ENCODE measurements at regions not wholly inside any gene's neighbourhood (a gene's known extent, or its start where the extent isn't known, plus 50 kb on each side); places are given as distances from the start of the nearest gene placed in this dataset.

DNA sequence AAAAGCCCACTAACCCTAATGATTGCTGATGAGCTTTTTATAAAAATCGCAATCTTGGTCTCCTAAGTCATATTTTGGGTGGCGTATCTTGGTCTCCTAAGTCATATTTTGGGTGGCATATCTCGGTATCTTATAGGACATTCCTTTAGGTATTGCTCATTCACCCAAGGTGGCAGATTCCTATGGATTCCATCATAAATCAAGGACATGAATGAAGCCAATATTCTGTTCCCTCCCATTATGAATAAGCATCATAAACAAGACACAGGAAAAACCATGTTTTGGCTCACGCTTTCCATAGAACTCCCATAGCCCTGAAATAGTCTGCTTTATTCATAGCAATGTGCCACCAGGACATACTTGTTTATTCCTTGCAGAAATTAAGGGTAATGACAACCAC lies 95.0 kb upstream of the CD99 start:
- TF ChIP-seq, protein P1, sequence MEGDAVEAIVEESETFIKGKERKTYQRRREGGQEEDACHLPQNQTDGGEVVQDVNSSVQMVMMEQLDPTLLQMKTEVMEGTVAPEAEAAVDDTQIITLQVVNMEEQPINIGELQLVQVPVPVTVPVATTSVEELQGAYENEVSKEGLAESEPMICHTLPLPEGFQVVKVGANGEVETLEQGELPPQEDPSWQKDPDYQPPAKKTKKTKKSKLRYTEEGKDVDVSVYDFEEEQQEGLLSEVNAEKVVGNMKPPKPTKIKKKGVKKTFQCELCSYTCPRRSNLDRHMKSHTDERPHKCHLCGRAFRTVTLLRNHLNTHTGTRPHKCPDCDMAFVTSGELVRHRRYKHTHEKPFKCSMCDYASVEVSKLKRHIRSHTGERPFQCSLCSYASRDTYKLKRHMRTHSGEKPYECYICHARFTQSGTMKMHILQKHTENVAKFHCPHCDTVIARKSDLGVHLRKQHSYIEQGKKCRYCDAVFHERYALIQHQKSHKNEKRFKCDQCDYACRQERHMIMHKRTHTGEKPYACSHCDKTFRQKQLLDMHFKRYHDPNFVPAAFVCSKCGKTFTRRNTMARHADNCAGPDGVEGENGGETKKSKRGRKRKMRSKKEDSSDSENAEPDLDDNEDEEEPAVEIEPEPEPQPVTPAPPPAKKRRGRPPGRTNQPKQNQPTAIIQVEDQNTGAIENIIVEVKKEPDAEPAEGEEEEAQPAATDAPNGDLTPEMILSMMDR (conservative IDR thresholded peaks at IDR 0.05; ENCODE audit: low read depth, low read length) = no peak
- no peak overlapping the region for H3K4me3 ChIP-seq (ENCODE audit: low read length)
- DNase-seq (ENCODE audit: low read depth) = no peak

DNA sequence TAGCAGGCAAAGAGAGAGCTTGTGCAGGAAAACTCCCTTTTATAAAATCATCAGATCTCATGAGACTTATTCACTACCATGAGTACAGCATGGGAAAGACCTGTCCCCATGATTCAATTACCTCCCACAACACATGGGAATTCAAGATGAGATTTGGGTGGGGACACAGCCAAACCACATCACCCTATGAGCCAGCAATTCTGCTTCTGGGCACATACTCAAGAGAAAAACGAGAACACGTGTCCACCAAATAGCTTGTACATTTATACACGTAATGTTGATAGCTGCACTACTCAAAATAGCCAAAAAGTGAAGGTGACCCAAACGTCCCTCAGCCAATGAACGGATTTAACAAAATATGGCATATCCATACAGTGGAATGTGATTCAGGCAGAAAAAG lies 94.5 kb upstream of the DHRSX start:
- TF ChIP-seq, protein P1 (conservative IDR thresholded peaks at IDR 0.05; ENCODE audit: low read depth, low read length) = no peak
- no peak overlapping the region for H3K4me3 ChIP-seq (ENCODE audit: low read length)
- DNase-seq (ENCODE audit: low read depth) = no peak

DNA sequence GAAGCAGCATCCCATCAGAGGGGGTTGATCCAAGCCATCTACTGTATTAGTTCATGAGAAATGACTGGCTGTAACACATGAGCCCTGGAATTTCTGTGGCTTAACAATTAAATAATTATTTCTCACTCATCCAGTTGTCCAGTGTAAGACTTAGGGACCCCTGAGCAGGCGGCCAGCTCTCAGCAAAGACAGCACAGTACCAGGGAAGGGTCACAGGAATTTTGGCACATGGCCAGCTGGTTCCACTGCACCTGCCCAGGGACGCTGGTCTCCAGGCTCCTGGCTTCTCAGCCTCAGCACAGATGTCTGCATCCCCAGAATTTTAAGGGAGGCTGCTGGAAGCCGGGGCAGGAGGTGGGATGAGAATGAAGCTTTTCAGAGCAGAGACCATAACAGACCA lies 93.7 kb upstream of the DHRSX start:
- DNase-seq (ENCODE audit: low read depth) = no peak

DNA sequence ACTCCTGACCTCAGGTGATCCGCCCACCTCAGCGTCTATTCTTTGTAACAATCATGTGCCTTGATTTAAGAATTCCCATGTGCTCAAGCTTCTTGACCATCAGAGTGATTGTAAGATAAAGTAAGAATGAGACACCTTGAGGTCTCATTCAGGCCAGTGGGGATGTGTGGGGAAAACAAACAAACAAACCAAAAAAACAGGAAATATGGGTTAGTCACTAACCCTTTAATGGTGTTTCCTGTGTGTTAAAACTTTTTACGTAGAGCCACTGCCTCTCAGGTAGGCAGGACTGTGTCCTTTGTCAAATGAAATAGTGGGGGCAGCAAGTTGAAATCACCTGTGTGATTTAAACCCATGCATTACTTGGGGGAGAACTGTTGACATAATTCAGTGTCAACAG lies 91.5 kb upstream of the DHRSX start:
- H3K4me3 ChIP-seq (ENCODE audit: low read length) = no peak overlapping the region
- TF ChIP-seq, protein P1 (conservative IDR thresholded peaks at IDR 0.05; ENCODE audit: low read depth, low read length) = no peak
- no peak for DNase-seq (ENCODE audit: low read depth)

More for the DNA sequence above, 93.7 kb upstream of the DHRSX start:
- TF ChIP-seq, protein P1 (conservative IDR thresholded peaks at IDR 0.05; ENCODE audit: low read depth, low read length) = no peak
- H3K4me3 ChIP-seq (ENCODE audit: low read length) = no peak overlapping the region

DNA sequence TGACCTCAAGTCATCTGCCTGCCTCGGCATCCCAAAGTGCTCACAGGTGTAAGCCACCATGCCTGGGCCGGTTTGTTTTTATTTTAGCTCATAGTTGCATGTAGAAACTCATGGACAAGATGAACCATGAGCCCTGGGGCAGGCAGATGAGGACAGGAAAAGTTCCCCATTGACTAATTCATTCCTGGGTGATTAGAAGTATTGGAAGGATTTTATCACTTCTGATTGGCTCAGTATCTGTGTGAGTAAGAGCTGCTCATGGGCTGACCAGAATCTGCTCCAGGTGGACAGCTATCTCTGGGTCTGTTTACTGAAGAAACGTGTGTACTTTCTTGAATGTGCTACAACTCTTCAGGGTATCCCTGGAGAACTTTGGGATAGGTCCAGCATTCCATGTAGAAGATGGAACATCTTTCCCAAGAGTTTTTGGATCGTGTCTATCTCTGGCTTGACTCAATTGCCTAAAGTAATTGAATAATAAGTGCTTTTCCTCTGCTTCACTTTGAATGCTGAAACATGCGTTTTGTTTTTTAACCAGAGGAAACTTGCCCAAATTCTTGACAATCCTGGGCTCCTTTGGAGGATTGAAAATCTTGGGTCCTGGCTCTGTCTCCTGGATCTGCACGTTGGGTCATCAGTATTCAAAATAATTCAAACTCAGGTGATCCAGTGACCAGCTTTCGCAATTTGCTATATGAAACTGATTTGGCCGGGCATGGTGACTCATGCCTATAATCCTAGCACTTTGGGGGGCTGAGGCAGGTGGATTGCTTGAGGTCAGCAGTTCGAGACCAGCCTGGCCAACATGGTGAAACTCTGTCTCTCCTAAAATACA lies 88.6 kb upstream of the DHRSX start:
- H3K4me3 ChIP-seq (ENCODE audit: low read length) = no peak overlapping the region
- TF ChIP-seq, protein P1 (conservative IDR thresholded peaks at IDR 0.05; ENCODE audit: low read depth, low read length) = no peak
- DNase-seq (ENCODE audit: low read depth) = no peak

DNA sequence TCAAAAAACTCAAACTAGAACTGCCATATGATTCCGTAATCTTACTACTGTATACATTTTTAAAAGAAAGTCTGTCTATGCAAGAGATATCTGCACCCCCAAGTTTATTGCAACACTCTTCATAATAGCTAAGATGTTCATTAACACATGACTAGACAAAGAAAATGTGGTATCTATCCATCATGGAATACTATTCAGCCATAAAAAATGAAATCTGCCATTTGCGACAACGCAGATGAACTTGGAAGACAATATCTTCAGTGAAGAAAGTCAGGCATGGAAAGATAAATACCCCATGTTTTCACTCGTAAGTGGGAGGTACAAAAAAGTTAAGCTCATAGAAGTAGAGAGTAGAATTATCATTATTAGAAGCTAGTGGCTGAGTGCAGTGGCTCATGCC lies 87.3 kb upstream of the DHRSX start:
- DNase-seq (ENCODE audit: low read depth) = no peak
- TF ChIP-seq, protein P1 (conservative IDR thresholded peaks at IDR 0.05; ENCODE audit: low read depth, low read length) = no peak
- no peak overlapping the region for H3K4me3 ChIP-seq (ENCODE audit: low read length)

DNA sequence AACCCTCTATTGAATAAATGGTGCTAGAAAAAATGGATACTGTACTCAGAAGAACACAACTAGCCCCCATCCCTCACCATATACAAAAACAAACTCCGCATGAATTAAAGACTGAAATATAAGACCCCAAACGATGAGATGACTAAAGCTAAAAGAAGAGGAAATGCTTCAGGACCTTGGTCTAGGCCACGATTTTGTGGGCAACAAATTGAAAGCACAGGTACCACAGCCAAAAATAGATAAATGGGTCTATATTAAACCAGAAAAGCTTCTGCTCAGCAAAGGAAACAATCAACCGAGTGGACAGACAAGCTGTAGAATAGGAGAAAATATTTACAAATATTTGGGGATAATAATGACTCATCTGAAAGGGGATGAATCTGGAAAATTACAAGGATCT lies 86.4 kb upstream of the DHRSX start:
- DNase-seq (ENCODE audit: low read depth) = no peak
- TF ChIP-seq, protein P1 (conservative IDR thresholded peaks at IDR 0.05; ENCODE audit: low read depth, low read length) = no peak
- H3K4me3 ChIP-seq (ENCODE audit: low read length) = no peak overlapping the region
